ENCODE measurements at regions not wholly inside any gene's neighbourhood (a gene's known extent, or its start where the extent isn't known, plus 50 kb on each side); places are given as distances from the start of the nearest gene placed in this dataset.
A peak's percentile ranks its signal among the peaks of the same experiment; 100 is the strongest.

DNA sequence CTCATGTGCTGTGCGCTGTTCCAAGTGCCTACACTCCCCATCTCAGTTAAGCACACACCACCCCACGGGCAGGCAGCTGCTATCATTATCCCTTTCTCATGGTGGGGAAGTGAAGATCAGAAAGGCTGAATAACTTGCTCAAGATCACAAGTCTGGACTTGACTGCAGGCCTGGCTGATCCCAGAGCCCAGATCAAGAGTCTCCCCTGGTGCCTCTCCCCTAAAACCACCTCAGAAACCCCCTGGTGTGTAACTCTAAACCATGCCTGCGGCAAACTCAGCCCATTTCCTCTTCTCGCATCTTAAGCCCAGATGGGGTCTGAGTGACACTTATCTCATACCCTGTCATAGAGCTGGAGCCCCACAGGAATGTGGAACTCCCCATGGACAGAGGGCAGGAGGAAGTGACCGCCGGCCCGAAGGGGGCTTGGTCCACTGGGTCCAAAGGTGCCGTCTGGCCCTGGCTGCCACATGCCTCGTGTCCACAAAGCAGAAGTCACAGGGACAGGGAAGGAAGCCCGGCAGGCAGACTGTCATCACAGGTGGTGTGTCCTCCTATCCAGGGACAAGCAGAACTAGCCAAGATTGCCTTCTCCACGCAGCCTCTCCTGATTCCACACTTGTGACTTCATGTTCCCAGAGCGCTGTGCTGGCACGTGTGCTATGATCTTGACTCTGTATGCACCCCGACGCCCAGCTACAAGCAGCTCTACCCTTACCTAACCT is 92.1 kb downstream of the SYF2 start:
- Mint-ChIP-seq H3K27ac (peak overlapping the region; percentile 21), H3K9me3 (no peaks in the 10 kb centered on the region), H3K4me1 (ENCODE audit: low read depth) (peaks cover 8% of the 10 kb centered on the region), H3K27me3 (peaks cover 32% of the 10 kb centered on the region), H3K36me3 (ENCODE audit: low read depth) (no peaks in the 10 kb centered on the region), H3K4me3 (no peak overlapping the region)

DNA sequence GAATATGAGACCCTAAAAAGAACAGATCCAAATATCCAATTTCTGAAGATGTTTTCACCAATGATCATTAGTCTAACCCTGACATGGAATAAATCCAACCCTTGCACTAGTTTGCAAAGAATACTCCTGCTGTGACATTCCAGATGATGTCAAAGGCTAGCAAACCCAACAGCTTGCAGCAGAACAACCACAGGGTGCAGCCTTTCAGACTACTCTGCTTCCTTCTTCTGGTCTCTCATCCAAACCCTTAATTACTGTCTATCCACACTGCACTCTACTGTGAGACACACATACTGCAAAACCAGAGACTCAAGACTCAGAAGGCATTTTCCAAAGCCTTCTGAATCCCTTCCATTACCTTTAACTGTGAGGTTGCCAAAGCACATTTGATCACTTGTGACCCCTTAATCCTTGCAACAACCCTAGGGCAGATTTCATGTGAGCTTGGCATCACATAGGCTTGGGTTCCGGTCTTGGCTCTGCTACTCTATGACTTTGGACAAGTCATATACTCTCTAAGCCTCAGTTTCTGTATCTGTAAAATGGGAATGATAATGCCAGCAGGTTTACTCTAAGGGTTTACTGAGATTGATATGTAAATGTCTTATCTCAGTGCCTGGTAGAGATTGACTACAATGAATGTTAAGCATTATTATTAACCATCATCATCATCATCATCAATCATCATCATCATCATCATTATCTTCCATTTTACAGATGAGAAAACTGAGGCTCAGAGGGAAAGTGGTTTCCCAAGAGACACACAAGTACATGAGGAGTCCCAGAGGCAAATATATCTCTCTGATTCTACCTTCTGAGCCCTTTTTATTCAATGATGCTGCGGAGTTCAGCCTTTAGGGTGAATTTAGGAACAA is 94.5 kb downstream of the SYF2 start:
- H3K4me1 Mint-ChIP-seq (ENCODE audit: low read depth), result peaks cover 8% of the 10 kb centered on the region
- peaks cover 28% of the 10 kb centered on the region for H3K27me3 Mint-ChIP-seq
- no peaks in the 10 kb centered on the region for H3K9me3 Mint-ChIP-seq
- H3K36me3 Mint-ChIP-seq (ENCODE audit: low read depth), result no peaks in the 10 kb centered on the region
- H3K27ac Mint-ChIP-seq, result no peak overlapping the region
- no peak overlapping the region for H3K4me3 Mint-ChIP-seq

DNA sequence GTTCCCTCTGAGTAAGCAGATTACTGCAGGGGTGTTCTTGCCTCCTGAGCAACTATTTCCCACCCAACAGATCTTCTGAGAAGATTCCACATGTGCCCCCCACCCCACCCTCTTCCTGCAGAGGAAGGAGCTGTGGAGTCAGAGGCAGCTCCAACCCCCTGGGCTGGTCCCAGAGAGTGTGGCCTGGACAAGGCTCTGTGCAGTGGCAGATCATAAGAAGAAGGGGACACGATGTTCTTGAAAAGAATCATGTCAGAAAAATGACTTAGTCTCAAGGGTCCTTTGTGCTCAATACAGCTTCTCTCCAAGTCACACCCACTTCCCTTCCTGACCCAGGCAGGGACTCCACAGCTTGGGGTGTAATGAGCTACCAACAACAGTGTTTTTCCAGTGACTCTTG is 95.2 kb downstream of the SYF2 start:
- H3K4me3 Mint-ChIP-seq, result no peak overlapping the region
- peaks cover 8% of the 10 kb centered on the region for H3K4me1 Mint-ChIP-seq (ENCODE audit: low read depth)
- no peak overlapping the region for H3K27ac Mint-ChIP-seq
- H3K9me3 Mint-ChIP-seq, result no peaks in the 10 kb centered on the region
- H3K27me3 Mint-ChIP-seq, result peaks cover 28% of the 10 kb centered on the region
- no peaks in the 10 kb centered on the region for H3K36me3 Mint-ChIP-seq (ENCODE audit: low read depth)

DNA sequence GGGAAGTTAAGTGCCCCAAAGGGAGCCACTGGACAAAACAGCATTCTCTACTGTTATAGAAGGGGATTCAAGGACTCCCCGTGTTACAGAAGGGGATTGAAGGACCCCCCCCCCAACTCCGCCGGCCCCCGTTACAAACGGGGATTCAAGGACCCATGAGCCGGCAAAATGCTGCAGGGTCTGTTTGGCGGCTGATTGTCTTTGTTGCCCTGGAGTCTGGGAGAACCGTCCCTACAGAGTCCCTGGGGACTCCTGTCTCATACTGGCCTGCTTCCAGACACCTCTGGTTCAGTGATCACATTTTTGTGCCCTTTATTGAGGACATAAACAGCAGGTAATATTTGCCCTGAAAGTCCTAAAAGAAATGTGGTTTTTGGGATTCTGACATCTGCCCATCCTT is 96.4 kb downstream of the SYF2 start:
- Mint-ChIP-seq H3K27me3 (peaks cover 24% of the 10 kb centered on the region), H3K9me3 (no peaks in the 10 kb centered on the region), H3K36me3 (ENCODE audit: low read depth) (no peaks in the 10 kb centered on the region), H3K27ac (no peak overlapping the region), H3K4me3 (no peak overlapping the region), H3K4me1 (ENCODE audit: low read depth) (peaks cover 8% of the 10 kb centered on the region)

DNA sequence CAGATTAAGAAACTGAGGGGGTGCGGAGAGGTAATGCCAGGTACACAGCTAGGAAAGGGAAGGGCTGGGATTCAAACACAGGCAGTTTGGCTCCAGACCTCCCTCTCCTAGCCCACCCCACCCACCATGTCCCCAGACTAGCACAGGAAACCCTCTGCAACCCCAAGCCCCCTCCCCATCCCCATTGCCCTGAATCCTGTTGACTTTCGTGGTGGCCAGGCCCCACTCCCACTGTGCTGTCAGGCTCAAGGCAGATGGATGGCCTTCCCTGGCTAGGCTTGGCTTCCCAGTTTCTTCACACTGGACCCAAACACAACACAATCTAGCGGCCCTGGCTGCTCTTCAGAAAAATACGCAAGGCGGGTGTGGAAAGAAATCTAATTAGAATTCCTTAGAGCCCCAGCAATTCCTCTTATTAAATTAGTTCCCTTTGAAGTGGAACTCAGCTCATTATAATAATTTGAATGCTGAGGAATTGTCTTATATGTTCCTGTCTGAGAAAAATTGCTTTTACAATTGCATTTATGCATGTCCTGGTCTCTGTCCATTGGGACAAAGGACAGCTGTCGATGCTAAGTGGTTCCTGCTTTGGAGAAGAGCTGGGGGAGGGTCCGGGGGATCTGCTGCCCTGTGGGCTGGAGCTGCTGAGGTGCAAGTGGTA is 97.4 kb downstream of the SYF2 start:
- no peak overlapping the region for H3K27ac Mint-ChIP-seq
- no peaks in the 10 kb centered on the region for H3K36me3 Mint-ChIP-seq (ENCODE audit: low read depth)
- H3K4me3 Mint-ChIP-seq, result no peak overlapping the region
- H3K4me1 Mint-ChIP-seq (ENCODE audit: low read depth), result peaks cover 3% of the 10 kb centered on the region
- H3K9me3 Mint-ChIP-seq, result no peaks in the 10 kb centered on the region
- peaks cover 21% of the 10 kb centered on the region for H3K27me3 Mint-ChIP-seq

DNA sequence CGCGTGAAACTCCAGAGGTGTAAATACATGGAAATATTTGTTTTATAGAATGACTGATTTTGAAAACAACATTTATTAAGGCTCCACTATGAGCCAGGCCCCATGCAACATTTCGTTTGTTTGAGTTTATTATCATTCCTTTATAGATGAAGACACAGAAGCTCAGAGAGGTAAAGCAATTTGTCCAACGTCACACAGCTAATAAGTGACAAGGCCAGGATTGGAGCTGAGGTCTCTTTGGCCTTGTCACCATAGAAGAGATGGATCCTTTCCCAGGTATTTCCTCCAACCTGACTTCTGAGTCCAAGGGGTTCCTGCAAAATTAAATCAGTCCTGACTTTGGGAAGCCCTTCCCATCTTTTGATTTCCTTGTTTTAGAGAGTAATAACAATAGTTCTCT is 98.0 kb downstream of the SYF2 start:
- H3K4me3 Mint-ChIP-seq, result no peak overlapping the region
- peaks cover 15% of the 10 kb centered on the region for H3K27me3 Mint-ChIP-seq
- H3K36me3 Mint-ChIP-seq (ENCODE audit: low read depth), result no peaks in the 10 kb centered on the region
- no peak overlapping the region for H3K27ac Mint-ChIP-seq
- H3K4me1 Mint-ChIP-seq (ENCODE audit: low read depth), result no peaks in the 10 kb centered on the region
- no peaks in the 10 kb centered on the region for H3K9me3 Mint-ChIP-seq

DNA sequence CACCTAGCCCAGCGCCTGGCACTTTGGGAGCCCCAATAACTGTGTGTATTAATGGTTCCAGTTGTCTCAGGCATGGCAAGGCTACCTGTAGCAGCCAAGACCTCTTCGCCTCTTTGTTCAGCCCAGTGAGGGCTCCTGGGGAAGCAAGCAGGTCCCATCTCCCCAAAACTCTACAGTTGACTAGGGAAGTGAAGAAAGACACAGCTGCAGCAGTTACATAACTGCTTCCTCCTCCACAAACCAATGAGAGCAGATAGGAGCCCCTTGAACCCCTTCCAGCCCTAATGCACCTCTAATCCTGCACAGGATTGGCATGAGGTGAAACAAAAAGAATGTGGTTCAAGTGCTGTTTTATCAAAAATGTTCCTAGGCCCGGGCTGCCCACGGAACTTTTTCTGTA is 100.5 kb downstream of the SYF2 start:
- Mint-ChIP-seq H3K36me3 (ENCODE audit: low read depth) (no peaks in the 10 kb centered on the region), H3K4me1 (ENCODE audit: low read depth) (no peaks in the 10 kb centered on the region), H3K27me3 (peaks cover 3% of the 10 kb centered on the region), H3K4me3 (no peak overlapping the region), H3K27ac (no peak overlapping the region), H3K9me3 (no peaks in the 10 kb centered on the region)

DNA sequence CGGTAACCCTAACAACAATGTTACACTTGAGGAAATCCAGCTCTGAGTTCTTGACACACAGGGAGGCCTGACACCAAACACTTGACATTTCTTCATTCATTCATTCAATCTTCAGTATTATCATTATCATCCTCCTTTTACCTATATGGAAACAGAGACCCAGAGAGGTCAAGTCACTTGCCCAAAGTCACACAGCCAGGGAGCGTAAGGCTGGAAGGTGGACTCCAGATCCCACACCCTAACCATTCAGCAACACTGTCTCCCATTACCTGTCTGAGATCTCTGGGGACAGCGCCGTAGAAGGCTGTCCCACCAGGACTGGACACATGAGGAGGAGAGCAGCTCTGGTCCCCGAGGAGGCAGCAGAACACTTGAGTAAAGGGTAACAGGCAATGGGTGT is 101.4 kb downstream of the SYF2 start:
- H3K4me1 Mint-ChIP-seq (ENCODE audit: low read depth), result no peaks in the 10 kb centered on the region
- H3K36me3 Mint-ChIP-seq (ENCODE audit: low read depth), result no peaks in the 10 kb centered on the region
- H3K4me3 Mint-ChIP-seq, result no peak overlapping the region
- H3K27me3 Mint-ChIP-seq, result no peaks in the 10 kb centered on the region
- no peak overlapping the region for H3K27ac Mint-ChIP-seq
- H3K9me3 Mint-ChIP-seq, result no peaks in the 10 kb centered on the region

DNA sequence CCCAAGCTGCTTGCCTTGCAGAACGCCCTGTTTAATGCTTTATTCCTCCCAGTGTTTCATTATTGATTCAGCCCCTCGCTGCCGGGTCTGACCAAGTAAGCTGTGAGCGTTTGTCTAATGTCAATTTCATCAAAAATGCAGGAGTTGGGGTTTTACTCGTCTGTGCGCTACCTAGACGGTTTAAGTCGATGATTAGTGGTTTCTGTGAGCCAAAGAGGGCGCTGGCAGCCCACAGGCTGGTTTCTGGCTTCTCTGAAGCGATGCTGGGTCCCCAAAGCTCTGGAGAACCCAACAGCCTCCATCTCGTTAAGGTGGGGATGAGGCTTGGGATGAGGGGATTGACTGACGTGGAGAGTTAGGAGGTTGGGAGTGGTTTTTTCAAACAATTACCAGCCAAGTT is 102.9 kb downstream of the SYF2 start:
- no peaks in the 10 kb centered on the region for H3K36me3 Mint-ChIP-seq (ENCODE audit: low read depth)

DNA sequence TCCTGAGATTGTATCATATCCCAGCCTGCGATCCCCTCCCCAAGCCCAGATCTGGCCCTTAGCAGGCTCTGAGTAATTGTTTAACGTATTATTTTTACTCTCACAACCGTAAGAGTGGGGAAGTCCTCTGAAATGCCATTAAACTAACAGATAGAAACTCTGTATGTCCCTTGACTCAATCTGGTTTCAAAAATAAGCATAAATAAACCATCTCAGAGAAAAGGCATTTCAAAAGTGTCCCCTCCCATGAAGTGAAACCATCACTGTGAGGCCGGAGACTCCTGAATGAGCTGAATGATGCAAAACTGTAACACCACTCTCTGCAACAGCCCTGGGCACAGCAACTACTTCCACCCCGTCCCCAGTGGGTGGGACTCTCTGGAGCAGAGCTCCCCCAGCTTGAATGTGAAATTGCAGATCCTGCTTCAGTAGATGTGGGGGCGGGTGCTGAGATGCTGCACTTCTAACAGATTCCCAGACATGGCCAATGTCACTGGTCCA is 104.1 kb downstream of the SYF2 start:
- Mint-ChIP-seq H3K9me3 (no peaks in the 10 kb centered on the region), H3K27me3 (peaks cover 3% of the 10 kb centered on the region), H3K4me1 (ENCODE audit: low read depth) (no peaks in the 10 kb centered on the region), H3K4me3 (no peak overlapping the region), H3K27ac (no peak overlapping the region), H3K36me3 (ENCODE audit: low read depth) (no peaks in the 10 kb centered on the region)

More for the DNA sequence above, 102.9 kb downstream of the SYF2 start:
- H3K4me3 Mint-ChIP-seq, result no peak overlapping the region
- H3K4me1 Mint-ChIP-seq (ENCODE audit: low read depth), result no peaks in the 10 kb centered on the region
- H3K9me3 Mint-ChIP-seq, result no peaks in the 10 kb centered on the region
- H3K27ac Mint-ChIP-seq, result no peak overlapping the region
- peaks cover 3% of the 10 kb centered on the region for H3K27me3 Mint-ChIP-seq

DNA sequence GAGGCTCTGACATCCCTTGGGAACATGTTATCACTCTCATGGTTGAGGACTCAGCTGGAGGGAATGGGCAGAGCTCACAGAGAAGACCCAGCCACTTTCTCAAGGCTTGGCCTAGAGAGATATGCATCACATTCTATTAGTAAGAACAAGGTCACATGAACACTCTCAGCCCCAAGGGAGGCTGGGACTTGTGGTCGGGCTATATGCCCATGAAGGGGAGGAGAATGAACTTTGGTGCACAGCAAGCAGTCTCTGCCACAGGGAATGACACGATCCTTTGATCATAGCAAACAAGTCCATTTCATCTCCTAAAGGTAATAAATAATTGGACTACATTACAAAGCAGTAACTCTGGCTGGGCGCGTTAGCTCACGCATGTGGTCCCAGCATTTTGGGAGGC is 105.7 kb downstream of the SYF2 start:
- Mint-ChIP-seq H3K9me3 (no peaks in the 10 kb centered on the region), H3K4me3 (no peak overlapping the region), H3K4me1 (ENCODE audit: low read depth) (peaks cover 2% of the 10 kb centered on the region), H3K27me3 (peaks cover 3% of the 10 kb centered on the region), H3K36me3 (ENCODE audit: low read depth) (no peaks in the 10 kb centered on the region), H3K27ac (no peak overlapping the region)

DNA sequence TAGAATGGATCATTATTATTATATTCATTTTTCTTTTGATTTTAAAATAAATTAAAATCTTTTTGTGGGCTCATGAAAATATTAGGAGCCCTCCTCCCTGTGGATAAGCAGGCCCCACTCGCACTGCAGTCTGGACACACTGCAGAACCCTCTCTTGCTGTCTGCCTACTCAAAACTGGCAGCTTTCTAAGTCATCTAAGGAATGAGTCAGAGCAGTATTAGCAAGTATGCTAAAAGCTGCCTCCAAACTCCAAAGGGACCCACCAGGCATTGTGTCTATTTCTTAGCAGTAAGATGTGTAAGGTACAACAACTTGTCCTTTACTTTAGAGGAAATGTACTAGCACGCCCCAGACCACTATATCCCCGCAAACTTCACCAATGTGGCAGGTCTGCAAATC is 108.8 kb downstream of the SYF2 start:
- Mint-ChIP-seq H3K27me3 (peaks cover 3% of the 10 kb centered on the region), H3K9me3 (no peaks in the 10 kb centered on the region), H3K36me3 (ENCODE audit: low read depth) (no peaks in the 10 kb centered on the region)

DNA sequence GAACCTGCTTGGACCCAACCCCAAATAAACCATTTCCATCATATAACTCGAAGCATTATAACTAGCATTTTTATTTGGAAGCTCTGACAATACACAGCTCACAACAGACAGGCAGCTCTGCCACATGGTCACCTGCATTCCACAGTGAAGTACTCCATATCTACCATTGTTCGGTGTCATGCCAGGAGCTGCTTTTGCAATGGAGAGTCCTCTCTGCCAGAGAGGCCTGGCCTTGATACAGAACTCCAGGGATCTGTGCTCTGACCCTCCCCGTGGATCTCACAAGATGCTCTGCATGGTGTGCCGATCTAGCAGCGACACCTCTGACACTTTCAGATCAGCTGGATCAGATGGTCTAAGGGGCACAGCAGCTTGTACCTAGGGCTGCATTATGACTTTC is 109.6 kb downstream of the SYF2 start:
- no peak overlapping the region for H3K27ac Mint-ChIP-seq
- peaks cover 3% of the 10 kb centered on the region for H3K27me3 Mint-ChIP-seq
- H3K36me3 Mint-ChIP-seq (ENCODE audit: low read depth), result no peaks in the 10 kb centered on the region
- H3K4me1 Mint-ChIP-seq (ENCODE audit: low read depth), result peaks cover 30% of the 10 kb centered on the region
- no peak overlapping the region for H3K4me3 Mint-ChIP-seq
- H3K9me3 Mint-ChIP-seq, result no peaks in the 10 kb centered on the region

More for the DNA sequence above, 108.8 kb downstream of the SYF2 start:
- H3K27ac Mint-ChIP-seq, result no peak overlapping the region
- H3K4me1 Mint-ChIP-seq (ENCODE audit: low read depth), result peaks cover 26% of the 10 kb centered on the region
- no peak overlapping the region for H3K4me3 Mint-ChIP-seq

DNA sequence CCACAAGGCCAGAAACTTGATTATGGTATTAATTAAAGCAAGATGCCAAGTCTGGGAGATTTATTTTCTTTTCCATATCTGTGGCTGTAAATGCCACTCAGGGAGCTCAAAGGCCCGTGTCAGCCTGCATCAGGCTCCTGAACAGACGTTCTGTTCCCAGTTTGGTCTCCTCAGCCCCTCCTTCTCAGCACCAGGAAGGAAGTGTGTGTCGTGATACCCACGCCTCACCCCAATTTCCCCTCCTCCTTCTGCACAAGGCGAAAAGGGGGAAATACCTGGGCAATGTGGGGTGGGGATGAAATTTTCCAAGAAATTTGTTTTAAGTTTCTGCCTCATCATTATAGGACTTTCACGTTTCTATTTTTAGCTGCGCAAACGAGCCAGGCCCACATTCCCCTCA is 112.0 kb downstream of the SYF2 start:
- Mint-ChIP-seq H3K4me1 (ENCODE audit: low read depth) (peaks cover 39% of the 10 kb centered on the region), H3K36me3 (ENCODE audit: low read depth) (no peaks in the 10 kb centered on the region), H3K27ac (peak overlapping the region; percentile 68), H3K9me3 (no peaks in the 10 kb centered on the region), H3K4me3 (peak overlapping the region; percentile 37), H3K27me3 (peaks cover 8% of the 10 kb centered on the region)

DNA sequence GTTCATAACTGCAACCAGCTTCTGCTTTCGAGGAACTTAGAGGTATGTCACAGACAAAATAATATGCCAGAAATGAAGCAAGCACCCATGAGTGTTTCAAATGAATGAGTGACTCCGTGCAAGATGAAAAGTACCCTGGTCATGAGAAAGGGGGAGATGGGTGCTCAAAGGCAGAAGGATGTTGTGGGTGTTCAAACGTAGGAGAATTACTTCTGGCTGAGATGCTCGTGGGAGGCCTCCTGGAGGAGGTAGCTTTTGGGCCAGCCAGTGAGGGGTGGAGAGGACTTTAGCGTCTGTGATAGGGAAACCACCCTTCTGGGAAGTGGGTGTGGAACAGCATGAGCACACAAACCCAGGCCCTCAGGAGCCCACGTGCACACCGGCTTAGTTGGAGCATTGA is 113.8 kb downstream of the SYF2 start:
- peaks cover 9% of the 10 kb centered on the region for H3K27me3 Mint-ChIP-seq
- H3K9me3 Mint-ChIP-seq, result no peaks in the 10 kb centered on the region
- peak overlapping the region; percentile 86 for H3K27ac Mint-ChIP-seq
- peak overlapping the region; percentile 0 for H3K4me3 Mint-ChIP-seq
- no peaks in the 10 kb centered on the region for H3K36me3 Mint-ChIP-seq (ENCODE audit: low read depth)
- peaks cover 42% of the 10 kb centered on the region for H3K4me1 Mint-ChIP-seq (ENCODE audit: low read depth)

Data from stimulated activated naive CD8-positive, alpha-beta T cell treated with anti-CD3 and anti-CD28 coated beads, Interleukin-15, Interleukin-2, amounts not matched to agents 100 ng/mL and 50 ng/mL, for 24 hours (primary cell).